C4-2B (cell line): ENCODE measurements at regions not wholly inside any gene's neighbourhood (a gene's known extent, or its start where the extent isn't known, plus 50 kb on each side); places are given as distances from the start of the nearest gene placed in this dataset.

Source experiments
- ZFX ChIP-seq: fragments of 450-650 bp; IDR thresholded peaks from 2 replicates; pipeline ENCODE4 v1.6.1; 2017
- TF ChIP-seq, protein P1 (sequence below): fragments of 450-650 bp; conservative IDR thresholded peaks from 2 replicates; pipeline ENCODE4 v1.5.1; 2017; ENCODE audit warnings: mild to moderate bottlenecking

DNA sequence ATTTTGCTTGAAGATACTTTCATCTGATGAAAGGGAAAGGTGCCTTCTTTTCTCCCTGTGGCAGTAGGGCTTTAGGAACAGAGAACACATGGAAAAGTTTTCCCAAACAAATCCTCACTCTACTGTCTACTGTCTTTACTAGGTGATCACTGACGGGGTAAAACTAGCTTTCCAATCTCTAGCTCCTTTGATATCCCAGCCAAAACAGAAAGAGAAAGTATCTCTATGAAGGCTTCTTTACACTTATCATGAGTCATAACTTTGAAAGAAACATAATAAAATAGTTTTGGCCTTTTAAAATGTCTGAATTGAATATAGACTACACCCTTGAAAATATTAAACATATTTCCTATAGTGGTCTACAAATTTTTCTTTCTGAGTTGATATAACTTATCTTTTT is 214.5 kb downstream of the DSEL start:
- TF ChIP-seq, protein P1, sequence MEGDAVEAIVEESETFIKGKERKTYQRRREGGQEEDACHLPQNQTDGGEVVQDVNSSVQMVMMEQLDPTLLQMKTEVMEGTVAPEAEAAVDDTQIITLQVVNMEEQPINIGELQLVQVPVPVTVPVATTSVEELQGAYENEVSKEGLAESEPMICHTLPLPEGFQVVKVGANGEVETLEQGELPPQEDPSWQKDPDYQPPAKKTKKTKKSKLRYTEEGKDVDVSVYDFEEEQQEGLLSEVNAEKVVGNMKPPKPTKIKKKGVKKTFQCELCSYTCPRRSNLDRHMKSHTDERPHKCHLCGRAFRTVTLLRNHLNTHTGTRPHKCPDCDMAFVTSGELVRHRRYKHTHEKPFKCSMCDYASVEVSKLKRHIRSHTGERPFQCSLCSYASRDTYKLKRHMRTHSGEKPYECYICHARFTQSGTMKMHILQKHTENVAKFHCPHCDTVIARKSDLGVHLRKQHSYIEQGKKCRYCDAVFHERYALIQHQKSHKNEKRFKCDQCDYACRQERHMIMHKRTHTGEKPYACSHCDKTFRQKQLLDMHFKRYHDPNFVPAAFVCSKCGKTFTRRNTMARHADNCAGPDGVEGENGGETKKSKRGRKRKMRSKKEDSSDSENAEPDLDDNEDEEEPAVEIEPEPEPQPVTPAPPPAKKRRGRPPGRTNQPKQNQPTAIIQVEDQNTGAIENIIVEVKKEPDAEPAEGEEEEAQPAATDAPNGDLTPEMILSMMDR = no peak
- TF ChIP-seq ZFX = no peak
